ENCODE measurements at regions not wholly inside any gene's neighbourhood (a gene's known extent, or its start where the extent isn't known, plus 50 kb on each side); places are given as distances from the start of the nearest gene placed in this dataset.
"Not testable (repeated sequence)": the region's sequence is repeated elsewhere in the genome, so short reads cannot be mapped to it uniquely, and the experiment has no call there.

GRCh38 chr20:30911832-30912660 is 345.4 kb upstream of the DEFB115 start:
- TF ChIP-seq MEF2B (IDR thresholded peaks at IDR 0.05; ENCODE audit: partially characterized antibody, poor library complexity, severe bottlenecking); TCF12 (IDR thresholded peaks at IDR 0.05; ENCODE audit: low read depth, low read length); HDAC2 (IDR thresholded peaks at IDR 0.05); NR2F1 (conservative IDR thresholded peaks at IDR 0.05); ASH2L (IDR thresholded peaks at IDR 0.05; ENCODE audit: borderline replicate concordance, low read depth); BMI1 (IDR thresholded peaks at IDR 0.05; ENCODE audit: borderline replicate concordance); HDAC6 (IDR thresholded peaks at IDR 0.05; ENCODE audit: unreplicated experiment): not testable (repeated sequence)

Data from GM12878 (cell line).